Upper lobe of left lung (tissue), 4 donors: ENCODE measurements at regions not wholly inside any gene's neighbourhood (a gene's known extent, or its start where the extent isn't known, plus 50 kb on each side); places are given as distances from the start of the nearest gene placed in this dataset.

Experiments used
- CTCF ChIP-seq, 6 experiments: fragments of 450-650 bp in 4 of 6; fragments of 200-600 bp in 2 of 6; sonication (generic) in 2 of 6; IDR thresholded peaks; one replicate each; pipeline ENCODE4 v1.5.1; 2016 to 2019; ENCODE audit warnings: antibody characterized with exemption in 6 of 6
- POLR2A ChIP-seq, 4 donors: fragments of 450-650 bp; IDR thresholded peaks; one replicate each; pipeline ENCODE4 v1.5.1; 2016 to 2017; ENCODE audit warnings: antibody characterized with exemption in 4 of 4, mild to moderate bottlenecking in 2 of 4
- POLR2AphosphoS5 ChIP-seq, 2 donors: sonication (generic); formaldehyde crosslinking; IDR thresholded peaks; one replicate each; pipeline ENCODE4 v1.5.1; 2017; ENCODE audit warnings: antibody characterized with exemption in 2 of 2

GRCh38 chrX:39174241-39174771 lies 373.0 kb downstream of the MID1IP1 start:
- no peak for TF ChIP-seq POLR2A (IDR thresholded peaks at IDR 0.05)
- no peak for TF ChIP-seq CTCF (IDR thresholded peaks at IDR 0.05)
- TF ChIP-seq POLR2AphosphoS5 (IDR thresholded peaks at IDR 0.05): no peak
